GM19043 (cell line): ENCODE measurements at regions not wholly inside any gene's neighbourhood (a gene's known extent, or its start where the extent isn't known, plus 50 kb on each side); places are given as distances from the start of the nearest gene placed in this dataset.

Source experiments
- ATAC-seq: cut with Tn5 transposase; IDR thresholded peaks from one replicate; pipeline ENCODE4 v1.9.1; 2021; ENCODE audit warnings: low read depth; ENCODE audit not compliant: unreplicated experiment

- ATAC-seq: no peak
Measured at GRCh38 chr10:3016016-3016415, 51.3 kb upstream of the PFKP start.

GRCh38 chr10:3014968-3015367, 52.4 kb upstream of the PFKP start:
- no peak for ATAC-seq

- ATAC-seq: no peak
Measured at GRCh38 chr10:3012223-3012622, 55.1 kb upstream of the PFKP start.

- no peak for ATAC-seq
Measured at GRCh38 chr10:3010816-3011460, 56.4 kb upstream of the PFKP start.

GRCh38 chr10:3010334-3010733, 57.0 kb upstream of the PFKP start:
- no peak for ATAC-seq

GRCh38 chr10:3009341-3009740, 58.0 kb upstream of the PFKP start:
- no peak for ATAC-seq

- no peak for ATAC-seq
Measured at GRCh38 chr10:3008518-3009195, 58.7 kb upstream of the PFKP start.

GRCh38 chr10:3006607-3007006, 60.7 kb upstream of the PFKP start:
- no peak for ATAC-seq

GRCh38 chr10:3006093-3006492, 61.3 kb upstream of the PFKP start:
- no peak for ATAC-seq

GRCh38 chr10:3002304-3002703, 65.0 kb upstream of the PFKP start:
- ATAC-seq: no peak

- ATAC-seq: no peak
Measured at GRCh38 chr10:3000048-3000447, 67.3 kb upstream of the PFKP start.

GRCh38 chr10:2994221-2994961, 73.0 kb upstream of the PFKP start:
- no peak for ATAC-seq

- ATAC-seq: no peak
Measured at GRCh38 chr10:2993636-2994035, 73.7 kb upstream of the PFKP start.

- no peak for ATAC-seq
Measured at GRCh38 chr10:2992401-2993198, 74.7 kb upstream of the PFKP start.

- no peak for ATAC-seq
Measured at GRCh38 chr10:2990764-2991163, 76.6 kb upstream of the PFKP start.

GRCh38 chr10:2989292-2989947, 77.9 kb upstream of the PFKP start:
- ATAC-seq: no peak

GRCh38 chr10:2987185-2987768, 80.1 kb upstream of the PFKP start:
- no peak for ATAC-seq

- ATAC-seq: no peak
Measured at GRCh38 chr10:2986391-2986801, 81.0 kb upstream of the PFKP start.

GRCh38 chr10:2985729-2986232, 81.6 kb upstream of the PFKP start:
- no peak for ATAC-seq

GRCh38 chr10:2984682-2985081, 82.7 kb upstream of the PFKP start:
- ATAC-seq: no peak
